UCSD-AML1 (cell line): ENCODE measurements at regions not wholly inside any gene's neighbourhood (a gene's known extent, or its start where the extent isn't known, plus 50 kb on each side); places are given as distances from the start of the nearest gene placed in this dataset.

ENCODE experiments used
- DNase-seq: peaks from one replicate; lab custom pipeline; 2025; ENCODE audit not compliant: unreplicated experiment; lab: John Stamatoyannopoulos, UW

DNA sequence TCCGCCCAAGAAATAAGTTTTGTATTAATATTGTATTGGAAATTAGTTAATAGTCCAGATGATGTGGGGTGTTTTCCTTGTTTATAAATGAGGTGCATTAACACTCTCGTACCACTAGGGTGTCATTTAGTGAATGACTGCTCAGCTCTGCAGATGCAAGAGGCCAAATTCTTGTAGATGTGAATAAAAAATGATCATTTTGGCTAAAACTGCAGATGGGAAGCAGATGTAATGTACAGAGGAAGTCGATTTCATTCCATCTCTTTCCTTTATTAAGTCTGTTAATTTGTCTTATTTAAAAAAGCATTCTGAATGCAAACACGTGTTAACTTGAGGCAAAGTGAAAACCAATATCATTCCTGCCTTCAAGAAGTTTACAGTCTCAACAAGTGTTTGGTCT lies 108.1 kb downstream of the DHX15 start:
- no peak for DNase-seq

DNA sequence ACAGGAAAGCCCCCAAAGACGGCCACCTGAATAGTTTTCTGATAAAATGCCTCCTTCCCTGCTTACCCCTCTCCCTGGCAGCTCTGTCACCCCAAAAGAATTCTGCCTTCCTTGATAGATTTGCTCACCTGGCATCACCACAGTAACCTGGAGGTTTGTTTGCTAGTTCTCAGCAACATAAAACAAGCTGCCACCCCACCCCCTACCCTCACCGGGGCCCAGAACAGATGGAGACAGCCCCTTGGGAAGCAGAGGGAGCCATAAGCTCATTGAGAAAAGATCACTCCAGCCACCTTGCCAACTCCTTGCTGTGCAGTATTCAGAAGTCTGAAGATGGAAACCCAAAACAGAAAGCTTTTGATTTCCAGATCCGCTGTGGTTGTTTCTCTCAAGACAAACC lies 108.6 kb downstream of the DHX15 start:
- no peak for DNase-seq

DNA sequence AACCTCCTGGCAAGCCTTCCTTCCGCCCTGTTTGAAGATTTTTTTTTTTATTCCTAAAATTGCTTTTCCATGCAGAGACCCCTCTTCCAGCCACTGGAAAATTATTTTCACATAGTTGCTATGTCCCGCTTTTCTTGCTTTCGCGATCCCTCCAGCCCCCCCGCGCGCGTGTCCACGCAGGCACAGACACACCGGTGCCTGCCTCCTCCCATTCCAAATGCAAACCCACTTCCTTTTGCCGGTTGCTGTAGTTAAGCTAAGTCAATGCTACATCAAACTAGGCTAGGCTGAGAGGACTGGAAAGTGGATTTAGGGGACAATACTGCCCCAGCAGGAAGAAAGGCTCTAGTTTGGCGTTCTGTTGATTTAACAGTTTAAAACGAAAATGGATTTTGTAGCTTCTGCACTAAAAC lies 111.0 kb downstream of the DHX15 start:
- DNase-seq: no peak

DNA sequence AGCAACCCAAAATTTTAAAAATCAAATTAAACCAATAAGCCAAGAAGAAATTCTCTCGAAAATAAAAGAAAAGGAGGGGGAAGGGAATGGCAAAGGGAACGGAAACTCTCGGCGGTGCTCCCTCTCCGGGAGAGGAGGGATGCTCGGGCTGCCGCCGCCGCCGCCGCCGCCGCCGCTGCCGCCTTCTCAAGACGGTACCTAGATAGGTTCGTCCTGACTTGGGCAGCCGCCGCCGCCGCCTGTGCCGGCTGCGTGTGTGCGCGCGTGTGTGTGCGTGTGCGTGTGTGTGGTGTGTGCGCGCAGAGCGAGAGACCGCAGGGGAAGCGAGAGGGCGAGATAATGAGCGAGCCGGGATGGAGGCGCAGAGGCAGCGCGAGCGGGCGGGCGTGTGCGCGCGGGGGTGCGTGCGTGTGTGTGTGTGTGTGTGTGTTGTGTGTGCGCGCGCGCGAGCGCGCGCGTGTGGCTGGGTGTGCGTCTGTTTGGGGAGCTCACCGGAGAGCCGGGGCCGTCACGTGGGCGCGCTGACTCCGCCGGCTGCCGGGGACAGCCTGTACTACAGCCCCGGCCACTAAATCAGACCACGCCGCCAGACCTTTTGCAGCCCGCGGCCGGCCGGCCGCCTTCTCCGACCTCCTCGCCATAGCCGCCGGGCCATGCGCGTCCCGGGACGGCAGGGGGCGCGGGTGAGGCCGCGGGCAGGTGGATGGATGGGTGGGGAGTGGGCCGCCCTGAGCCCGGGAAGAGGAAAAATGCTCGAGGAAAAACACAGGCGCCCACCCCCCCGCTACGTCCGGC lies 111.6 kb downstream of the DHX15 start:
- DNase-seq: peak; percentile 71

DNA sequence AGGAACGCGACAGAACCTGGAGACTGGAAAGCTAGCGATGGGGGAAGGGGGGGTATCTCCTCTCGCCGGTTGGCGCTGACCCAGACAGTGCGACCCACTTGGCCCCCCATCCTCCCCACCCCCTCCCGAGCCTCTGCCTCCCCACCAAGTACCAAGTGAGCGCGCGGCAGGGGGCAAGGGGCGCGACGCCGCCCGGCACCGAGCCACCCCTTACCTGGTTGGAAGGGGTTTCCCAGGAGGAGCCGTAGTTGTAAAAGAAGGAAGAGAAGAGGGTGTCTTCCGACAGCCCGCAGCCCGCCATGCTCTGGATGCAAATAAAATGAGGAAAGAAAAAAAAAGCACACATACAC lies 112.2 kb downstream of the DHX15 start:
- DNase-seq: no peak

DNA sequence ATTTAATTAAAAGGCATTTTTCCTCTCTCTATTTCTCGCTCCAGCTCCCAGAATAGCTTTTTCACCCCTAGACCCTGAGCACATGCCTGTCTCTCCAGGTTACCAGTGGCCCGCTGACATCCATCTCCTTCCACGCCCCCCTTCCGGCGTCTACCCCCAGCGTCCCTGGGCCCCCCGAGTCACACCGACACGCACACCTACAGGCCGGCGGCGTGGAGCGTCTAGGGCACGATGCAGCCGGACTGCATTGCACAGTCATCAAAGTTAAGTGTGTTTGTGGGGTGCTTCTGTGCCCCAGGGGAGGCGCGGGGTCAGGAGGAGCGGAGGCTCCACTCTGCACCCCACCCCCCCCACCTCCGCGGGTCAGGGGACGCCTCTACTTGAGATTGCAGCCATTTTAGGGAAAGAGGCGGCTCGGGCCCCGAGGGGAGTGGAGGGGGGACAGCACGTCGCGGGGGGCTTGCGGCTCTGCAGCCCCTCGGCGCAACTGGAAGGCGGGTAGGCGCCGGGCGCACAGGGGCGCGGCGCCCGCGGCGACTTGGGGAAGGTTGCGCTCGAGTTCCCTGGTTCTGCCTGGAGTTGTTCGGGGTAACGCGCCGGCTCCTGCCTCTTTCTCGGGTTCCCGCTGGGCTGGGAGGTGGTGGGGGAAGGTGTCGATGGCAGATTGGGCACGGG lies 112.7 kb downstream of the DHX15 start:
- DNase-seq: no peak

DNA sequence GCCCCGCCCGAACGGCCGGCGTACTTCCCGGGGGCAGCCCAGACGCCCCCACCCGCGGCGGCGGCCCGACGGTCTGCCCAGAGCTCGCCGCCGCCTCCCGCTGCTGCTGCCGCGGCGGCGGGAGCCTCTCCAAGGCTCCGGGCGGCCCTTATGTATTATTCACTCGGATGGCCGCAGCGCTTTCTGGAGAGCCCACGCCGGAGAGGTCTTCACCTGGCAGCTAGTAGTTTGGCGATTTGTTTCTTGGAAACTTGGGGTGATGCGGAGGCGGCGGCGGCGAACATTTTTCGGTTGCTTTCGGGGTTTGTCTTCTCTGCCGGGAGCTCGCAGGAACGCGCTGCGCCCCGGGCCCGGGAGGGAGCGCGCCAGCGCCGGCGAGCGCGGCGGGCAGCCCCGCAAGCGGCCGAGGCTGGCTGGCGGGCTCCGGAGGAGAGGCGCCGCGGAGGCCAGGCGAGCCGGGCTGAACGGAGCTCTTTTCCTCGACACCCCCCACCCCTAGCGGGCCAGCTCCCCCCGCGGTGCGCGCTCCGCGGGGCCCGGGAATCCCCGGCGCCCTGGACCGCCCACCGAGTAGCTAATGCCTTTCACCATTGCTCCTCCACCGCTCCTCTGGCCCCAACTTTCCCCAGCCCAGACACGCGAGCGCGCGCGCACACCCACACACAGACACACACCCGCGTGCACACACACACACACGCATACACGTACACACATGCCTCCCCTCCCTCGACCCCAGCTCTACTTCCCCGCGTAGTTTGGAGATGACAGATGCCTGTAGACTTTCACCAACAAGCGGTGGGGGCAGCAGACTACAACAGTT lies 113.5 kb downstream of the DHX15 start:
- peak; percentile 17 for DNase-seq

DNA sequence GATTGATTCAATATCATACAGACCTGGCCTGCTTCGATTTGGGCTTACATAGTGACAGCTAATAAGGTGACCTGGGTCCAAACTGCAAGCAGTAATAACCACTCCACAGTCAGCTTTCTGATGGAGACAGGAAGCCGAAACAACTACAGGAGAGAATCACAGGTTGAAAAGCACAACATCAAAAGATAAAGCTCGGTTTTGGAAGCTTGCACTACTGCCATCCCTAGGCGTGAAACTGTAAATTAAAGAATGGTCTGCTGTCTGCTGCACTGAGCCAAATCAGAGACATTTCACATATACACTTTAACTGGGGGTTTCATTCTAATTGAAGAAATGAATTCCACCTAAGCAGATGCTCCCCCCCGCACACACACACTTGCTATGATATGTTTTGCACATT lies 116.3 kb downstream of the DHX15 start:
- DNase-seq: no peak

DNA sequence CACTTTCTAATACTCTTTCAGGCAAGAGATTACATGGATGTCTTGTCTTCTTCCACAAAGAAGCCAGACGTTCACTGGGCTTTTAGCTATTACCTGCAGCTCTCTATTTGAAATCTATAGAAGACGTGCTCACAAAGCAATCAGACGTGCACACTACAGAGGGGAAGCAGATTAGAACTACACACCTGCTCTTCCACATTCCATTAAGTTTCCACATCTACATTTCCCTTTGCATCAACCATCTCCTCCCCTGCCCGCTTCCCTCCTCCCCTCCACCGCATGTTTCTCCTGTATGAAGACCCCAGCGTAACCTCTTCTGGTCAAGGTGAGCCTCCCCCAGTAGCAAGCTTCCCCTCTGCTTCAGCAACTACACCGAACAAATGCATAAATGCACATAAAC lies 119.8 kb downstream of the DHX15 start:
- no peak for DNase-seq

DNA sequence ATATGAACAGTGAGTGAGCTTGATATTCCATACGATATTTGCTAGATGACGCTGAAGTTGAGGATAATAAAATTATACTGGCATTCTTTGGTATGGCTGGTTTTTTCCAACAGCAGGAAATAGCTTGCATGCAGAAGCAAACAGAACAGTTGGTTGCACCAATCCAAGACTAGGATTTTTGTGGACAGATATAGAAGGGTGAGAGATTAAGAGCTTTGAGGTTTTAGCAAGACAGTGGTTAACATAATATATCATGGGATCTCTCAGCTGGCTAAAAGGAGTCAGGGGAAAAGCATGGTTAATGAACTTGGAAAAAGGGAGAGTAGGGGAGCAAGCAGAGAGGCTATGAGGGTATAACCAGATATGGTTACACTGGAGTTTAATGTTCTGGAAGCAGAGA lies 127.9 kb downstream of the DHX15 start:
- DNase-seq: no peak

DNA sequence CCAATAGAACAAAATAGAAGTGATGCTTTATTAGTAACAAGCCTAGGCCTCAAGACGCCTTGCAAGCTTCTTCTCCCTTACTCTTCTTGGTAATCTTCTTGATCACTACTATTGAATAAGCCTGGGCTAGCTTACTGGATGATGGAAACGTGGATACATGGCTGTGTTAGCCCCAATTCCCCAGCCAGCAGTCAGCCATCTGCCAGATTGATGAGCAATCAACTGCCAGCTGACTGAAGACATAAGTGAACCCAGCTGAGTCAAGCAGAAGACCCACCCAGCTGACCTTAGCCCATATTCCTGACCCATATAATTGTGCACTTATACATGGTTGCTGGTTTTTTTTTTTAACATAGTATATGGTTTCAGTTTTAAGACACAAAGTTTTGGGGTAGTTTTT lies 130.4 kb downstream of the DHX15 start:
- no peak for DNase-seq

DNA sequence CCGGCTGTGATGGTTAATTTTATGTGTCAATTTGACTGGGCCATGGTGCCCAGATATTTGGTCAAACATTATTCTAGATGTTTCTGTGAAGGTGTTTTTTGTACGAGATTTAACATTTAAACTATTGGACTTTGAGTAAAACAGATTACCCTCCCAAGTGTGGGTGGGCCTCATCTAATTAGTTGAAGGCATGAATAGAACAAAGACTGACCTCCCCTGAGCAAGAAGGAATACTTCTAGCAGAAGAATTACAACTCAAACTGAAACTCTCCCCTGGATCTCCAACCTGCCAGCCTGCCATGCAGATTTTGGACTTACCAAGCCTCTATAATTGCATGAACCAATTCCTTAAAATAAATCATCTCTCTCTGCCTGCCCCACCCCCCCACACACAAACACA lies 132.5 kb downstream of the DHX15 start:
- DNase-seq: no peak

DNA sequence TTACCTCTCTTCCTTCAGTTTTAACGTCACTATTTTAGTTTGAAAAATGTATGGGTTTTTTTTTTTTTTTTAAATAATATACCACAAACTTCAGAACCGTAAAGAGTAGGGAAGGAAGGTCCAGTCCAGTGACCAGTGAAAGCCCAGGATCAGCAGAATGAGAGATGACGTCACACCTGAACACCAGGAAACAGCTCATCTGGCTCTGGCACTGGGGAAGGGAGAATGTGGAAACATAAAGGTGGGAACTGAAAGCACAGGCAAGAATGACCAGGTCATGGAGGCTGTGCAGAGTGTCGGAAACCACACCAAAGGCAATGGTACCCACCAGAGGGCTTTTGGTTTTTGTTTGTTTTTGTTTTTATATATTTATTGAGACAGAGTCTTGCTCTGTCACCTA lies 141.2 kb downstream of the DHX15 start:
- DNase-seq: no peak

DNA sequence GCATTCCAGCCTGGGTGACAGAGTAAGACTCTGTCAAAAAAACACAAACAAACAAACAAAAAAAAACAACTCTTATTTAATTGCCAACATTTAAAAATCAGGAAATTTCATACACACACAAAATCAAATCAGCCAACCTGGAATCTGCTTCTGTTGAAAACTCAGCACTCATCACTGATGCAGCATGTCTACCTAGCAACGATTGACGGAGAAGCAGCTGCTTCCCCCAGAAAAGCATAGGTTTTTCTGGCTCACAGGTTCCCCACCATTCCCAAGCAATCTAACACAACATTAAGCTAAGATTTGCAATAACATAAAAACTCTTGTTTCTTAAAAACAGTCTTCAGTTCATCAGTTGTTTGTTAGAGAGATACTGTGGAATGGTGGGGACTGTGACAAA lies 143.6 kb downstream of the DHX15 start:
- no peak for DNase-seq

DNA sequence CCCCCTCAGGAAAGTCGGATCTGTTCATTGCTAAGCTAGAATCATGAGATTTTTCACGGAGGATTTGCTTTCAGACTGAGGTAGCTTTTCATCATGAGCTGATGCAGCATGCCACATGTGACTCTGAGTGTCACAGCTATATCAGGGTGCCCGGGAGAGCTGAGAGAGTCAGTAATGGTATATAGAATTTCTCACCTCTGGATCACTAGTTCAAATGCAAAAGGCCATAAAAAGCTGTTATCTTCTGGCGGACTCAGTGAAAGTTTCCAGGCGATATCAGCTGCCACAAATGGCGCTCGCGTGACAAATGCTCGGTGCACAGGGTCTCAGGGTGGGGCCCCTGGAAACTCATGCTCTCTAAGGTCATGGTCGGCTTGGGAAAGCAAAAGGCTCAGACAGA lies 150.1 kb downstream of the DHX15 start:
- DNase-seq: no peak

DNA sequence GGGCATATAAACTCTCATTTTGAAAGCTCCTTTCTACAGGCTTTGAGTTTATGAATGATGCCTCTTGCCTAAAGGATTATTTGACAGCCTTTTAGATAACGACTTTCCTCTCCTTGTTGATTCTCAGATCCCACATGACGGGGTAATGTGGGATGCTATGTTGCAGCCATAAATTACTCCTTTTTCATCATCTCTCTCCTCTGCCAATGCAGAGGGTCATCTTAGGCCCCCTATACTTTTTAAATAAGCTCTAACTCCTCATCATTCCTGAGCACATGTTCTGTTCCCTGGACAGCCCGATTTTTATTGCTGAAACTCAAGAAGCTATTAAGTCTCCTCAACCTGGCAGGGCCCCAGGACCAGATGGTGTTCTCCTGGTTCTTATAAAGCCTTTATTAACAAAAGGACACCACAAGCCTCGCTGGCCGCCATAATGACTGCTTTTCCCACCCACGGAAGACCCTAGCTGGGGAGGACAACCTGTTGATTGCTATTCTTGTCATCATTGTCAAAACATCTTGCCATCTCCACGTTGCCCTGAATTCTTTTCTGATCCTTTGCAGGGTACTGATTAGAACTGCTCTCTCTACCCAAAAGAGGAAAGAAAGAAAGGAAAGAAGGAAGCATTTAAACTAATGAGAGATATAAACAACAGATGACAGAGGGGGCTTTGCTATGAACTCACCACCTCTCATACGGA lies 150.7 kb downstream of the DHX15 start:
- no peak for DNase-seq

DNA sequence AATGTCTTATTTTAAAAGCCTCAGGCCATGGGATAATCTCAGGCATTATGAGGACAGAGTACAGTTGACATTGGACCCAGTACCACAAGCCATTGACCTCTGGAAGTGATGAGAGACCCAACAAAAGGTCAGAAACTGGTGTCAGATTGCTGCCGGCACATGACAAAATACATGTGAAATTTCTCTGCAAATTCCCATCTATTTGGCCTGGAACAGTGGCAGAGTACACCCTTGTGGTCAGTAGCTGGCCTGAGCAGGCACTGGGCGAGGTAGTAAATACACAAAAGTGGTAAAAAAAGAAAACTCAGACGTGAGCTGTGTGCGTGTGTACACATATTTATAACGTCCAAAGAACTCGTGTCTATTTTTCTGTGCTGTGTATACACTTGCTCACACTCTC lies 155.5 kb downstream of the DHX15 start:
- no peak for DNase-seq

DNA sequence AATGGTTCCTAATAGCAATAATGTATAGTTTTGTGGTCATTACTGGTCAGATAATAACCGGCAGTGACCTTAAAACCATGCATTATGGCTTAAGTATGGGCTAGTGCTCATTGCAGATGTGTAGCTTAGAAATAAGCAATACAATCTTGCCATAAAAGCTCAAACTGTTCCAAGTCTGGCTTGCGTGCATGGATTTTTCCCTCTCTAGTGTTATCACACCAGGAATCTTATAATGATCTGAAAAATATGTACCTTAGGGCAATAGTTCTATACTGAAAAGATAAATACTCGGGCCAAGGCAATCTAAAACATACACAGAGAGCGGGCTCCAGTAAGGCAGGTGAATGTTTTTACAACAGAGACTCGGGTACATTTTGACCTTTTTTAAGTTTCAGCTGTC lies 157.8 kb downstream of the DHX15 start:
- no peak for DNase-seq

DNA sequence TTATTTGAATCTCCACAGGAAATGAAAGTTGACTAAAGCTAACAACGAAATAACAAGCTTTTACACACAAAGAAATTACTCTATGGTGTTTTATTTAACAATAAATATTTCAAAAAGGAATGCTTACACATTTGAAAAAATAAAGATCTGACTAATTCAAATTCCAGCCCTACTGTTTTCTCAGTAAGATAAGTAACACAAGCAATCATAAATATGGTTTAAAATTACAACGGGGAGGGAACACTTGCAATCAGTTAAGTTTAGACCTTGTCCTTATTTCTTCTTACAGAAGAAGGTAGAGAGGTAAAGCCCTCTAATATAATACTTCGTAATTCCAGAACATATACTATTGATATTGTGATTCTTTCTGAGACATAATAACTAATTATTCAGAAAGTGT lies 158.5 kb downstream of the DHX15 start:
- DNase-seq: no peak

DNA sequence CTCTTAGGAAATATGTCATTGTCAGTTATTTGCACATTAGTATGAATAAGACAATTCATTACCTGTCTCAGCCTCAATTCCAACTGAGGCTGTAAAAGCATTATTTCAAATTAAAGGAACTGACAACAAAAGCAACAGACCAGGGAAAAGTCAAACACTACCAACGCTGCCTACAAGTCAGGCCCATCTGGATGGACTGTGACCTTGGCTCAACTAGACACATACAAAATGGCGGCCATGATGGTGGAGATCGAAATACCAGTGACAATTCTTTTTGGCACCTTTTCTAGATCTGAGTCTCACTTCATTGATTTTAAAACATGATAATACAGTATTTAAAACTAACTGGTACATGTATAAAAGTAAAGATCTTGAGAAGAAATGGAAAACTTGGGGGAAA lies 160.7 kb downstream of the DHX15 start:
- DNase-seq: no peak

DNA sequence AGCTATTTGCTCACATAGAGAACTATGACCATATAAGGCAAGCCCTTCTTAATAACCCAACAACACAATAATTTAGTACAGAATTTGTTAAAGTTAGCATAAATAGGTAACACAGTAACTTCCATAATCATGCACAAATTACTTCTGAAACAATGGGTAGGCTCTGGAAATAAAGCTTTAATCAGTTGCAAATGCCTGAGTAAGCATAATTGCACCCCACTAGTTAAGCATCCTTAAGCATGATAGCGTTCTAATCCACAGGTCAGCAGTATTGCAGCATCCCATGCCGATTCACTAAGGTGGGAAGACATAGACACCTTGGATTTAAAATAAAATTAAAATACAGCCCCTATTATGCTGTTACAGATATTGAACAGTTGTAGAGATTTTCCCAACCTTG lies 161.7 kb downstream of the DHX15 start:
- DNase-seq: no peak
